HG03064 (cell line): ENCODE measurements at regions not wholly inside any gene's neighbourhood (a gene's known extent, or its start where the extent isn't known, plus 50 kb on each side); places are given as distances from the start of the nearest gene placed in this dataset.
"Not testable (repeated sequence)": the region's sequence is repeated elsewhere in the genome, so short reads cannot be mapped to it uniquely, and the experiment has no call there.

Source experiments
- ATAC-seq: cut with Tn5 transposase; IDR thresholded peaks from one replicate; pipeline ENCODE4 v1.9.1; 2021; ENCODE audit warnings: low read depth; ENCODE audit not compliant: unreplicated experiment

GRCh38 chr2:198928026-198928425, 529.7 kb downstream of the SATB2 start:
- no peak for ATAC-seq

GRCh38 chr2:198917926-198918720, 539.6 kb downstream of the SATB2 start:
- no peak for ATAC-seq

- ATAC-seq: no peak
Measured at GRCh38 chr2:198917275-198917674, 540.5 kb downstream of the SATB2 start.

- ATAC-seq: no peak
Measured at GRCh38 chr2:198916548-198917080, 541.1 kb downstream of the SATB2 start.

GRCh38 chr2:198913394-198914152, 544.2 kb downstream of the SATB2 start:
- ATAC-seq: peak; percentile 99

- no peak for ATAC-seq
Measured at GRCh38 chr2:198909525-198910267, 548.0 kb downstream of the SATB2 start.

GRCh38 chr2:198905881-198906612, 551.7 kb downstream of the SATB2 start:
- ATAC-seq: no peak

- no peak for ATAC-seq
Measured at GRCh38 chr2:198901894-198902293, 555.8 kb downstream of the SATB2 start.

GRCh38 chr2:198900141-198900540, 557.6 kb downstream of the SATB2 start:
- ATAC-seq: no peak

GRCh38 chr2:198890490-198890889, 567.2 kb downstream of the SATB2 start:
- no peak for ATAC-seq

GRCh38 chr2:198883604-198884003, 574.1 kb downstream of the SATB2 start:
- ATAC-seq: no peak

GRCh38 chr2:198880986-198881385, 576.8 kb downstream of the SATB2 start:
- no peak for ATAC-seq

- no peak for ATAC-seq
Measured at GRCh38 chr2:198880421-198880820, 577.3 kb downstream of the SATB2 start.

- ATAC-seq: no peak
Measured at GRCh38 chr2:198874472-198874858, 583.3 kb downstream of the SATB2 start.

GRCh38 chr2:198873503-198874471, 584.0 kb downstream of the SATB2 start:
- no peak for ATAC-seq

- no peak for ATAC-seq
Measured at GRCh38 chr2:198863655-198864054, 594.1 kb downstream of the SATB2 start.

- ATAC-seq: no peak
Measured at GRCh38 chr2:198861080-198861479, 596.7 kb downstream of the SATB2 start.

GRCh38 chr2:198857246-198857645, 600.5 kb downstream of the SATB2 start:
- ATAC-seq: no peak

GRCh38 chr2:198855746-198856145, 602.0 kb downstream of the SATB2 start:
- not testable (repeated sequence) for ATAC-seq
